Natural killer cell treated with Interleukin-12 subunit alpha and Interleukin-12 subunit beta and Interleukin-15 and Interleukin-18, amount 100 ng/mL, for 72 hours (primary cell): ENCODE measurements at regions not wholly inside any gene's neighbourhood (a gene's known extent, or its start where the extent isn't known, plus 50 kb on each side); places are given as distances from the start of the nearest gene placed in this dataset.

Experiments
- ATAC-seq, 2 donors: fragments of 150-1000 bp; cut with Tn5 transposase in 1 of 2; sonication (Bioruptor Pico), chemical (Tn5 transposase) in 1 of 2; 2 replicates each; pipeline ENCODE4 v1.10.0; 2021
- DNase-seq: peaks from one replicate; pipeline ENCODE4 v3.0.0; 2022; ENCODE audit warnings: low spot score
- H3K27ac Mint-ChIP-seq, 2 donors: 1 replicate in 1 of 2; 2 replicates in 1 of 2; pipeline ENCODE4 v1.8.0; 2022; ENCODE audit warnings: mixed read lengths in 2 of 2, mild to moderate bottlenecking in 1 of 2, moderate library complexity in 1 of 2
- H3K27me3 Mint-ChIP-seq, 2 donors: 1 replicate in 1 of 2; 2 replicates in 1 of 2; pipeline ENCODE4 v1.8.0; 2022; ENCODE audit warnings: mixed read lengths in 2 of 2
- H3K36me3 Mint-ChIP-seq: one replicate; pipeline ENCODE4 v1.8.0; 2022; ENCODE audit warnings: mixed read lengths
- H3K4me1 Mint-ChIP-seq, 2 donors: 1 replicate in 1 of 2; 2 replicates in 1 of 2; pipeline ENCODE4 v1.8.0; 2022; ENCODE audit warnings: low read depth in 2 of 2, mixed read lengths in 2 of 2, mild to moderate bottlenecking in 1 of 2
- H3K4me3 Mint-ChIP-seq: one replicate; pipeline ENCODE4 v1.8.0; 2022; ENCODE audit warnings: mixed read lengths
- H3K9me3 Mint-ChIP-seq: 2 replicates; pipeline ENCODE4 v1.8.0; 2022; ENCODE audit warnings: mixed read lengths

DNA sequence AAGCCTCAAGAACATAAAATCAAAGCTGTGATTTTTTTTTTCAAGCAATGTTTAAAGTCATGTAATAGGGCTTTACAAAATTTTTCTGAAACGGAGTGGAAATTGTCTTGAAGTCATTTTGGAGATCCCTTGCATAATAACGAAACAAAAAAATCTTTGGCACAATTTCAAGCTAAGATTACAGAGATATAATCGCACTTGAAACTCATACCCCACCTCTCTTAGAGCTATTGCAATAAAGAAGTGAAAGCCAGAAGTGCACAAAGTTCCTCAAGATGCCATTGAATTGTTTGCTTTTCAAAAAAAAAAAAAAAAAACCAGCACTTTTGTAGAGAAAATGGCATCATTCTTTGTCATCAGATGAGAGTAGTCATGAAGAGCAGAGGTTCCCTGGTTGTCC is 152.3 kb downstream of the PAX3 start:
- H3K27ac Mint-ChIP-seq: no peak overlapping the region
- no peak overlapping the region for H3K4me3 Mint-ChIP-seq
- no peaks in the 10 kb centered on the region for H3K27me3 Mint-ChIP-seq
- H3K4me1 Mint-ChIP-seq: no peaks in the 10 kb centered on the region
- ATAC-seq: no peak
- H3K9me3 Mint-ChIP-seq: peaks cover 3% of the 10 kb centered on the region
- no peaks in the 10 kb centered on the region for H3K36me3 Mint-ChIP-seq
- no peak for DNase-seq

DNA sequence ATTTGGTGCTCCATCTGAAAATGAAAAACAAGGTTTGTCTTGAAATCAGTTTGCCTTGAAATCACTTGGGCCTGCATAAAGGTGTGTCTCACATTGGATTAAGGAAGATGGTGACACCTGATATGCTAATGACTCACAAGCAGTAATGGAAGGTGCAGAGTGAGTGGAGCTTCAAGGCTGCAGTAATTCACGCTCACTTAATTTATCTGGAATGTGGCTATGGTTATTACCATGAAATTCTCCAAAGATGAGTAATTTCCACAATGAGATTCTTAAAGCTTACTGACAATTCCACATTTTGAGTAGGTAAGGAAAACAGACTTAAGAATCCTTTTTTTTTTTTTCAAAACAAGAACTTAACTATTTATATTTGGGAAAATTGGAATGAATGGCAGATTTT is 156.8 kb downstream of the PAX3 start:
- Mint-ChIP-seq H3K4me3 (no peak overlapping the region), H3K36me3 (no peaks in the 10 kb centered on the region), H3K4me1 (no peaks in the 10 kb centered on the region), H3K27me3 (no peaks in the 10 kb centered on the region), H3K9me3 (peaks cover 3% of the 10 kb centered on the region), H3K27ac (no peak overlapping the region)
- ATAC-seq (no peak), DNase-seq (no peak)

GRCh38 chr2:222136106-222136630 is 162.6 kb downstream of the PAX3 start:
- DNase-seq (no peak), ATAC-seq (no peak)
- no peaks in the 10 kb centered on the region for H3K4me1 Mint-ChIP-seq
- no peak overlapping the region for H3K27ac Mint-ChIP-seq
- peaks cover 12% of the 10 kb centered on the region for H3K9me3 Mint-ChIP-seq
- H3K36me3 Mint-ChIP-seq: peaks cover 8% of the 10 kb centered on the region
- H3K27me3 Mint-ChIP-seq: no peaks in the 10 kb centered on the region
- H3K4me3 Mint-ChIP-seq: no peak overlapping the region

- Mint-ChIP-seq H3K9me3 (peaks cover 12% of the 10 kb centered on the region), H3K4me3 (no peak overlapping the region), H3K36me3 (peaks cover 8% of the 10 kb centered on the region), H3K27me3 (no peaks in the 10 kb centered on the region), H3K27ac (no peak overlapping the region), H3K4me1 (no peaks in the 10 kb centered on the region)
- DNase-seq (no peak), ATAC-seq (no peak)
Observed at GRCh38 chr2:222134654-222135053, 164.1 kb downstream of the PAX3 start.

DNA sequence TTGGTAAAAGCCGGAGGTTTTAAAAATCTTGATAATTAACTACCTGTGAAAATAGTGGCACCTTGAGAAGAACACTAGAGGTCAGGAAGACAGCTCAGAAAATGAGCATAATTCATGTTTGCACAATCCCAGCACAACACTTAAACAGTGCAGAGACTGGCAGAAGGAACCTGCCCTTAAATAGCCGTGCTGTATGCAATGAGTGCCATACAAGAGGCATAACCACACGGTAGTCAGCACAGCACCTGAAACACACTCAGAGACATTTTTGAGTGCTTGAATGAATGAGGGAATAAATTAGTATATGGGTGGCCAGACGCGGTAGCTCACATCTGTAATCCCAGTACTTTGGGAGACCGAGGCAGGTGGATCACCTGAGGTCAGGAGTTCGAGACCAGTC is 164.9 kb downstream of the PAX3 start:
- no peak overlapping the region for H3K4me3 Mint-ChIP-seq
- ATAC-seq (no peak), DNase-seq (no peak)
- no peaks in the 10 kb centered on the region for H3K4me1 Mint-ChIP-seq
- H3K36me3 Mint-ChIP-seq: peaks cover 8% of the 10 kb centered on the region
- no peak overlapping the region for H3K27ac Mint-ChIP-seq
- H3K9me3 Mint-ChIP-seq: peaks cover 12% of the 10 kb centered on the region
- H3K27me3 Mint-ChIP-seq: no peaks in the 10 kb centered on the region

DNA sequence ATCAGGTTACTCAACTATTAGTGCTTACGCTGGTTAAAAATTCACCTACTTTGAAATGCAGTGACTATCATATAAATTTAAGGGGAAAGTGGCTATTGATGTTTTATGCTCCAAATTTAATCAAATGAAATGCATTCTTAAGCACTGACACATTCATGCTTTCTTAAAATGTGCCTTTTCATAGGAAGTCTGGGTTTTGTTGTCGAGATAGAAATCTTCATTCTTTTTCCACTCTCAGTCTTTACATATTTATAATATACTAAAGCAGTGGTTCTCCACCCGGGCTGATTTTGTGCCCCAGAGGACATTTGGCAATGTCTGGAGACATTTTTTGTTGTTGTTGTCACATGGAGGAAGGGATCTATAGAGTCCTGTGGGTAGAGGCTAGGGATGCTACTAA is 167.9 kb downstream of the PAX3 start:
- Mint-ChIP-seq H3K27ac (no peak overlapping the region), H3K36me3 (peaks cover 8% of the 10 kb centered on the region)
- no peak for ATAC-seq

GRCh38 chr2:222127660-222128059 is 171.1 kb downstream of the PAX3 start:
- no peak for ATAC-seq
- DNase-seq: no peak
- peaks cover under 1% of the 10 kb centered on the region for H3K9me3 Mint-ChIP-seq
- no peaks in the 10 kb centered on the region for H3K27me3 Mint-ChIP-seq
- H3K27ac Mint-ChIP-seq: no peak overlapping the region
- H3K4me1 Mint-ChIP-seq: no peaks in the 10 kb centered on the region
- H3K36me3 Mint-ChIP-seq: peaks cover 1% of the 10 kb centered on the region
- no peak overlapping the region for H3K4me3 Mint-ChIP-seq

More for the DNA sequence above, 167.9 kb downstream of the PAX3 start:
- Mint-ChIP-seq H3K4me1 (no peaks in the 10 kb centered on the region), H3K9me3 (peaks cover 7% of the 10 kb centered on the region), H3K4me3 (no peak overlapping the region), H3K27me3 (no peaks in the 10 kb centered on the region)
- no peak for DNase-seq

- no peak for ATAC-seq
- Mint-ChIP-seq H3K4me3 (no peak overlapping the region), H3K4me1 (no peaks in the 10 kb centered on the region), H3K27ac (no peak overlapping the region), H3K36me3 (no peaks in the 10 kb centered on the region), H3K27me3 (no peaks in the 10 kb centered on the region), H3K9me3 (no peaks in the 10 kb centered on the region)
- DNase-seq: no peak
Observed at GRCh38 chr2:222120933-222121332, 177.9 kb downstream of the PAX3 start.

- no peak overlapping the region for H3K4me3 Mint-ChIP-seq
- H3K27ac Mint-ChIP-seq: no peak overlapping the region
- ATAC-seq (no peak), DNase-seq (no peak)
- no peaks in the 10 kb centered on the region for H3K36me3 Mint-ChIP-seq
- H3K9me3 Mint-ChIP-seq: no peaks in the 10 kb centered on the region
- no peaks in the 10 kb centered on the region for H3K27me3 Mint-ChIP-seq
- H3K4me1 Mint-ChIP-seq: no peaks in the 10 kb centered on the region
Observed at GRCh38 chr2:222115296-222115695, 183.5 kb downstream of the PAX3 start.

- DNase-seq (no peak), ATAC-seq (no peak)
- Mint-ChIP-seq H3K9me3 (peaks cover 2% of the 10 kb centered on the region), H3K4me1 (no peaks in the 10 kb centered on the region), H3K27me3 (no peaks in the 10 kb centered on the region), H3K36me3 (no peaks in the 10 kb centered on the region), H3K4me3 (no peak overlapping the region), H3K27ac (no peak overlapping the region)
Observed at GRCh38 chr2:222108957-222109585, 189.7 kb downstream of the PAX3 start.

- H3K27ac Mint-ChIP-seq: no peak overlapping the region
- H3K4me3 Mint-ChIP-seq: no peak overlapping the region
- DNase-seq: no peak
- H3K27me3 Mint-ChIP-seq: no peaks in the 10 kb centered on the region
- H3K9me3 Mint-ChIP-seq: peaks cover 2% of the 10 kb centered on the region
- H3K36me3 Mint-ChIP-seq: no peaks in the 10 kb centered on the region
- ATAC-seq: no peak
- H3K4me1 Mint-ChIP-seq: no peaks in the 10 kb centered on the region
Observed at GRCh38 chr2:222108497-222108896, 190.3 kb downstream of the PAX3 start.

GRCh38 chr2:222105046-222105445 is 193.8 kb downstream of the PAX3 start:
- no peak overlapping the region for H3K27ac Mint-ChIP-seq
- no peaks in the 10 kb centered on the region for H3K4me1 Mint-ChIP-seq
- no peaks in the 10 kb centered on the region for H3K27me3 Mint-ChIP-seq
- no peaks in the 10 kb centered on the region for H3K36me3 Mint-ChIP-seq
- no peaks in the 10 kb centered on the region for H3K9me3 Mint-ChIP-seq
- DNase-seq (no peak), ATAC-seq (no peak)
- no peak overlapping the region for H3K4me3 Mint-ChIP-seq

- Mint-ChIP-seq H3K4me3 (no peak overlapping the region), H3K27me3 (no peaks in the 10 kb centered on the region), H3K9me3 (peaks cover 3% of the 10 kb centered on the region), H3K36me3 (no peaks in the 10 kb centered on the region), H3K27ac (no peak overlapping the region), H3K4me1 (no peaks in the 10 kb centered on the region)
- ATAC-seq: no peak
- no peak for DNase-seq
Observed at GRCh38 chr2:222102575-222103349, 196.0 kb downstream of the PAX3 start.
